ENCODE measurements at regions not wholly inside any gene's neighbourhood (a gene's known extent, or its start where the extent isn't known, plus 50 kb on each side); places are given as distances from the start of the nearest gene placed in this dataset.
"Not testable (repeated sequence)": the region's sequence is repeated elsewhere in the genome, so short reads cannot be mapped to it uniquely, and the experiment has no call there.

DNA sequence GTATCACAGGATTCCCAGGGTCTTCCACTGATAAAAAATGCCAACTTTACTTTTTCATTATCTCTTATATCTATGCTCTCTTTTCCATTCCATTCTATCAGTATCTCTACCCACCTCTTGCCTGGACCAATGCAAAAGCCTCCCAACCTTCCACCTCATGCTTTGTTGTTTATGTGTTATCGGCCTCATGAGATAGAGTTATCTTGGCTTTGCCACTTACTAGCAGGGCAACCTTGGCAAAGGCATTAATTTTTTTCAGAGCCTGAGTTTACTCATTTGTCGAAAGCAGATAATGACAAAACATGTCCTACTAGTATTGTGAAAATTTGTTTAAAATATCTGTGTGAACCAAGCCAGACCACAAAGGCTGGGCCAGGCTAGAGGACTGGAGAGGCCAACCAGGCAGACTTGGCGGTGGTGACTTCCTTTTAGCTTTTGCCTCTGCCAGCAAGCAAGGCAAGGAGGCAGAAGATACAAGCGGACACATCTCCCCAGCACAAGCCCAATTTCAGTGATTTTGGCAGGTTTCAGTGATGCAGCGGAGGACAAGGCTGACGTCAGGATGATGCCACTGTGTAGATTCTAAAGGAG lies 106.9 kb downstream of the ADAMTS15 start:
- H3K27me3 Mint-ChIP-seq (ENCODE audit: unreplicated experiment), result no peaks in the 10 kb centered on the region
- DNase-seq (ENCODE audit: low spot score), result no peak
- H3K27ac Mint-ChIP-seq (ENCODE audit: unreplicated experiment), result no peak overlapping the region
- no peak for TF ChIP-seq CTCF (IDR thresholded peaks at IDR 0.05; ENCODE audit: unreplicated experiment)
- no peaks in the 10 kb centered on the region for H3K4me1 Mint-ChIP-seq (ENCODE audit: unreplicated experiment)
- H3K9me3 Mint-ChIP-seq (ENCODE audit: unreplicated experiment), result no peaks in the 10 kb centered on the region
- no peaks in the 10 kb centered on the region for H3K36me3 Mint-ChIP-seq (ENCODE audit: low read depth, unreplicated experiment)
- H3K4me3 Mint-ChIP-seq (ENCODE audit: unreplicated experiment), result no peak overlapping the region

- no peaks in the 10 kb centered on the region for H3K27me3 Mint-ChIP-seq (ENCODE audit: unreplicated experiment)
- H3K4me3 Mint-ChIP-seq (ENCODE audit: unreplicated experiment), result no peak overlapping the region
- peaks cover 13% of the 10 kb centered on the region for H3K4me1 Mint-ChIP-seq (ENCODE audit: unreplicated experiment)
- H3K27ac Mint-ChIP-seq (ENCODE audit: unreplicated experiment), result no peak overlapping the region
- no peak for TF ChIP-seq CTCF (IDR thresholded peaks at IDR 0.05; ENCODE audit: unreplicated experiment)
- DNase-seq (ENCODE audit: low spot score), result no peak
- no peaks in the 10 kb centered on the region for H3K9me3 Mint-ChIP-seq (ENCODE audit: unreplicated experiment)
- no peaks in the 10 kb centered on the region for H3K36me3 Mint-ChIP-seq (ENCODE audit: low read depth, unreplicated experiment)
Measured at GRCh38 chr11:130560000-130560780, 111.7 kb downstream of the ADAMTS15 start.

DNA sequence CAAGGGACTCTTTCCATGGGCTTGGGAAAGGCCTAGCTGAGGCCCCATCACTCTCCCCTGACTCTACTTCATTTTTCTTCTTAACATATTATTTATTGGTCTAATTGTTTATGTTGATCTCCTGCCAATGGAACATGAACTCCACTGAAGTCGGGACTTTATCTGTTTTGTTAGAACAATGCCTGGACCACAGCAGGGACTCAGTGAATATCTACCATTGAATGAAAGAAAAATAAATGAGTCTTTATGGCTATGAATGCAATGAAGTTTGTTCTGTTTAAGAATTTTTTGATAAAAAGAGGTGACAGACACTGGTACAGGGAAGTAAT lies 112.3 kb downstream of the ADAMTS15 start:
- Mint-ChIP-seq H3K9me3 (ENCODE audit: unreplicated experiment) (no peaks in the 10 kb centered on the region), H3K4me1 (ENCODE audit: unreplicated experiment) (peaks cover 13% of the 10 kb centered on the region), H3K36me3 (ENCODE audit: low read depth, unreplicated experiment) (no peaks in the 10 kb centered on the region), H3K27me3 (ENCODE audit: unreplicated experiment) (no peaks in the 10 kb centered on the region), H3K4me3 (ENCODE audit: unreplicated experiment) (no peak overlapping the region), H3K27ac (ENCODE audit: unreplicated experiment) (no peak overlapping the region)
- no peak for TF ChIP-seq CTCF (IDR thresholded peaks at IDR 0.05; ENCODE audit: unreplicated experiment)
- DNase-seq (ENCODE audit: low spot score), result no peak

DNA sequence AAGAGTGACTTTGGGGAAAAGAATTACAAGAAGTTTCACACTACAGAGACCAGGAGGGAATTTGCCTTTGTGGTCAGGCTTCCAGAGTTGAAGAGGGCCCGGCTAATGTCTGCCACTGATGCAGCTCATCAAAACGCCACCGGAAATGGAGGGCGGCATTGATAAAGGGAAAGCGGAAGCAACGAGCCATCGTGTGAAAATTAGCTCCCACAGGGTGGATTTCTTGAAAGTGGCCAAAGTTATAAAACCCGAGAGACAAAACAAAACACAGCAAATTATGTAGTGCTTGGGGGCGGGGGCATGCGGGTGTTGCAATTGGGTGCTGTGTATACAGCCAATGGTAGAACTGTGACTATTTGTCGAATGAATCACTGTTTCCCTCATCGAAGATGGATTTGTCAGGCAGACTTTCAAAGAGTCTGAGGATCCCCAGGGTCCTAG lies 113.0 kb downstream of the ADAMTS15 start:
- DNase-seq (ENCODE audit: low spot score), result no peak
- Mint-ChIP-seq H3K27ac (ENCODE audit: unreplicated experiment) (no peak overlapping the region), H3K36me3 (ENCODE audit: low read depth, unreplicated experiment) (no peaks in the 10 kb centered on the region), H3K27me3 (ENCODE audit: unreplicated experiment) (no peaks in the 10 kb centered on the region), H3K9me3 (ENCODE audit: unreplicated experiment) (no peaks in the 10 kb centered on the region), H3K4me1 (ENCODE audit: unreplicated experiment) (peaks cover 13% of the 10 kb centered on the region), H3K4me3 (ENCODE audit: unreplicated experiment) (no peak overlapping the region)
- no peak for TF ChIP-seq CTCF (IDR thresholded peaks at IDR 0.05; ENCODE audit: unreplicated experiment)

DNA sequence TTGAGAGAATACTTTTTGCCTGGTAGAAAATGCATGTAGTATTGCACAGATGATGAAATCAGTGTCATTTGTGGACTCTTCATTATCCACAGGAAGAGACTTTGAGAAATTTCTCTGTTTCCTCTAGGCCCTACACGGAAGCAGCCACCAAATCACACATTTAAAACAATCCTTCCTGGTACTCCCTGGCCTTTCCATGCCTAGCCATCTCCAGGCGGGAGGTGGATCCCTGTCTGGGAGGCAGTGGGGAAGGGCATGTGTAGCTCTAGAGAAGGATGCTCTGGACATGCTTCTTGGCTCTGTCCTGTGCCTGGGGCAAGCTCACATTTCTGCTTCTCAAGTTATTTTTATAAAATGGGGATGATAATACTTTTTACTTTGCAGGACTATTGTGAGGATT lies 114.1 kb downstream of the ADAMTS15 start:
- H3K36me3 Mint-ChIP-seq (ENCODE audit: low read depth, unreplicated experiment), result no peaks in the 10 kb centered on the region
- no peak for TF ChIP-seq CTCF (IDR thresholded peaks at IDR 0.05; ENCODE audit: unreplicated experiment)
- H3K4me1 Mint-ChIP-seq (ENCODE audit: unreplicated experiment), result peaks cover 13% of the 10 kb centered on the region
- H3K27me3 Mint-ChIP-seq (ENCODE audit: unreplicated experiment), result peaks cover 2% of the 10 kb centered on the region
- H3K27ac Mint-ChIP-seq (ENCODE audit: unreplicated experiment), result no peak overlapping the region
- no peak overlapping the region for H3K4me3 Mint-ChIP-seq (ENCODE audit: unreplicated experiment)
- H3K9me3 Mint-ChIP-seq (ENCODE audit: unreplicated experiment), result no peaks in the 10 kb centered on the region
- DNase-seq (ENCODE audit: low spot score), result no peak

- not testable (repeated sequence) for H3K27ac Mint-ChIP-seq (ENCODE audit: unreplicated experiment); H3K27me3 Mint-ChIP-seq (ENCODE audit: unreplicated experiment); H3K9me3 Mint-ChIP-seq (ENCODE audit: unreplicated experiment); H3K4me3 Mint-ChIP-seq (ENCODE audit: unreplicated experiment); H3K36me3 Mint-ChIP-seq (ENCODE audit: low read depth, unreplicated experiment); DNase-seq (ENCODE audit: low spot score)
- peaks cover 13% of the 10 kb centered on the region for H3K4me1 Mint-ChIP-seq (ENCODE audit: unreplicated experiment)
Measured at GRCh38 chr11:130566360-130566759, 117.9 kb downstream of the ADAMTS15 start.
